ENCODE measurements at regions not wholly inside any gene's neighbourhood (a gene's known extent, or its start where the extent isn't known, plus 50 kb on each side); places are given as distances from the start of the nearest gene placed in this dataset.

- Histone ChIP-seq H3K4me3 (no peak overlapping the region), H3F3A (ENCODE audit: insufficient read depth) (no peaks in the 10 kb centered on the region), H2AFZ (no peak overlapping the region), H4K20me1 (ENCODE audit: insufficient read depth) (no peaks in the 10 kb centered on the region), H3K36me3 (ENCODE audit: low read depth) (no peaks in the 10 kb centered on the region), H3K9me3 (ENCODE audit: low read depth) (no peaks in the 10 kb centered on the region), H3K27me3 (replicated peaks; ENCODE audit: insufficient read depth) (no peaks in the 10 kb centered on the region), H3K9me2 (ENCODE audit: insufficient read depth) (no peaks in the 10 kb centered on the region), H3K9ac (no peak overlapping the region), H3K27ac (no peak overlapping the region), H3K4me1 (ENCODE audit: insufficient read depth) (no peaks in the 10 kb centered on the region), H3K4me2 (ENCODE audit: unreplicated experiment) (no peak overlapping the region), H3K79me2 (ENCODE audit: insufficient read depth) (no peaks in the 10 kb centered on the region)
- 77 to 85% methylated on average over 5 of the region's 5 CpGs for WGBS, 2 experiments (ENCODE audit: low coverage in 1 of 2, low lambda C conversion rate in 2 of 2, missing lambda C conversion rate in 2 of 2)
- no peak for DNase-seq
- TF ChIP-seq EZH2 (IDR thresholded peaks at IDR 0.05; ENCODE audit: insufficient read depth, poor library complexity, severe bottlenecking) (no peak), EZH2phosphoT487 (IDR thresholded peaks at IDR 0.05; ENCODE audit: insufficient read depth, low read depth) (no peak)
- in situ Hi-C loops (cut with MboI) = no loop called here
These were observed 259.3 kb upstream of the GATB start for GRCh38 chr4:152020073-152020472.

- in situ Hi-C loops (cut with MboI) = no loop called here
- H3K4me2 ChIP-seq (ENCODE audit: unreplicated experiment) = no peak overlapping the region
- no peak overlapping the region for H2AFZ ChIP-seq
- no peaks in the 10 kb centered on the region for H4K20me1 ChIP-seq (ENCODE audit: insufficient read depth)
- H3K79me2 ChIP-seq (ENCODE audit: insufficient read depth) = no peaks in the 10 kb centered on the region
- H3K9me2 ChIP-seq (ENCODE audit: insufficient read depth) = no peaks in the 10 kb centered on the region
- no peak overlapping the region for H3K27ac ChIP-seq
- WGBS, 2 experiments (ENCODE audit: low coverage in 1 of 2, low lambda C conversion rate in 2 of 2, missing lambda C conversion rate in 2 of 2) = 74% methylated on average over 5 of the region's 5 CpGs
- no peaks in the 10 kb centered on the region for H3K27me3 ChIP-seq (replicated peaks; ENCODE audit: insufficient read depth)
- H3K4me3 ChIP-seq = no peak overlapping the region
- no peak overlapping the region for H3K9ac ChIP-seq
- no peak for TF ChIP-seq EZH2phosphoT487 (IDR thresholded peaks at IDR 0.05; ENCODE audit: insufficient read depth, low read depth)
- H3K9me3 ChIP-seq (ENCODE audit: low read depth) = no peaks in the 10 kb centered on the region
- H3K36me3 ChIP-seq (ENCODE audit: low read depth) = no peaks in the 10 kb centered on the region
- H3K4me1 ChIP-seq (ENCODE audit: insufficient read depth) = no peaks in the 10 kb centered on the region
- DNase-seq = no peak
- H3F3A ChIP-seq (ENCODE audit: insufficient read depth) = no peaks in the 10 kb centered on the region
These were observed 255.5 kb upstream of the GATB start for GRCh38 chr4:152016303-152016620.

- H3K36me3 ChIP-seq (ENCODE audit: low read depth) = no peaks in the 10 kb centered on the region
- in situ Hi-C loops (cut with MboI) = no loop called here
- no peaks in the 10 kb centered on the region for H3K79me2 ChIP-seq (ENCODE audit: insufficient read depth)
- 80% methylated on average over 11 of the region's 11 CpGs for WGBS, 2 experiments (ENCODE audit: low coverage in 1 of 2, low lambda C conversion rate in 2 of 2, missing lambda C conversion rate in 2 of 2)
- H3F3A ChIP-seq (ENCODE audit: insufficient read depth) = no peaks in the 10 kb centered on the region
- no peak overlapping the region for H3K4me3 ChIP-seq
- H3K27me3 ChIP-seq (replicated peaks; ENCODE audit: insufficient read depth) = 0 out of 2 replicates have a peak, but pooled peaks cover 3% of the 10 kb centered on the region
- H3K9me3 ChIP-seq (ENCODE audit: low read depth) = no peaks in the 10 kb centered on the region
- no peak for DNase-seq
- TF ChIP-seq EZH2 (IDR thresholded peaks at IDR 0.05; ENCODE audit: insufficient read depth, poor library complexity, severe bottlenecking) (no peak), EZH2phosphoT487 (IDR thresholded peaks at IDR 0.05; ENCODE audit: insufficient read depth, low read depth) (no peak)
- no peaks in the 10 kb centered on the region for H3K4me1 ChIP-seq (ENCODE audit: insufficient read depth)
- H3K9ac ChIP-seq = no peak overlapping the region
- H4K20me1 ChIP-seq (ENCODE audit: insufficient read depth) = no peaks in the 10 kb centered on the region
- no peak overlapping the region for H2AFZ ChIP-seq
- H3K27ac ChIP-seq = no peak overlapping the region
- H3K4me2 ChIP-seq (ENCODE audit: unreplicated experiment) = no peak overlapping the region
- no peaks in the 10 kb centered on the region for H3K9me2 ChIP-seq (ENCODE audit: insufficient read depth)
These were observed 254.9 kb upstream of the GATB start for GRCh38 chr4:152015597-152016302.

- Histone ChIP-seq H3K79me2 (ENCODE audit: insufficient read depth) (no peaks in the 10 kb centered on the region), H4K20me1 (ENCODE audit: insufficient read depth) (no peaks in the 10 kb centered on the region), H3K9me3 (ENCODE audit: low read depth) (no peaks in the 10 kb centered on the region), H2AFZ (no peak overlapping the region), H3K36me3 (ENCODE audit: low read depth) (no peaks in the 10 kb centered on the region), H3F3A (ENCODE audit: insufficient read depth) (no peaks in the 10 kb centered on the region), H3K4me2 (ENCODE audit: unreplicated experiment) (no peak overlapping the region), H3K9me2 (ENCODE audit: insufficient read depth) (no peaks in the 10 kb centered on the region), H3K27me3 (replicated peaks; ENCODE audit: insufficient read depth) (0 out of 2 replicates have a peak, but pooled peaks cover 4% of the 10 kb centered on the region), H3K4me1 (ENCODE audit: insufficient read depth) (no peaks in the 10 kb centered on the region), H3K9ac (no peak overlapping the region), H3K27ac (no peak overlapping the region), H3K4me3 (no peak overlapping the region)
- DNase-seq = no peak
- in situ Hi-C loops (cut with MboI) = no loop called here
- 30 to 40% methylated on average over 2 to 3 of the region's 3 CpGs for WGBS, 2 experiments (ENCODE audit: low coverage in 1 of 2, low lambda C conversion rate in 2 of 2, missing lambda C conversion rate in 2 of 2)
- no peak for TF ChIP-seq EZH2 (IDR thresholded peaks at IDR 0.05; ENCODE audit: insufficient read depth, poor library complexity, severe bottlenecking)
- no peak for TF ChIP-seq EZH2phosphoT487 (IDR thresholded peaks at IDR 0.05; ENCODE audit: insufficient read depth, low read depth)
These were observed 253.5 kb upstream of the GATB start for GRCh38 chr4:152014280-152014679.

GRCh38 chr4:152011469-152011868, 250.7 kb upstream of the GATB start:
- peak; percentile 16 for DNase-seq
- Histone ChIP-seq H3K36me3 (ENCODE audit: low read depth) (no peaks in the 10 kb centered on the region), H2AFZ (no peak overlapping the region), H3K79me2 (ENCODE audit: insufficient read depth) (no peaks in the 10 kb centered on the region), H3K4me1 (ENCODE audit: insufficient read depth) (no peaks in the 10 kb centered on the region), H3K4me2 (ENCODE audit: unreplicated experiment) (no peak overlapping the region), H3K9me3 (ENCODE audit: low read depth) (no peaks in the 10 kb centered on the region), H3K27me3 (replicated peaks; ENCODE audit: insufficient read depth) (0 out of 2 replicates have a peak, but pooled peaks cover 4% of the 10 kb centered on the region), H3K9ac (no peak overlapping the region), H3K4me3 (no peak overlapping the region), H3F3A (ENCODE audit: insufficient read depth) (no peaks in the 10 kb centered on the region), H3K27ac (no peak overlapping the region), H4K20me1 (ENCODE audit: insufficient read depth) (no peaks in the 10 kb centered on the region), H3K9me2 (ENCODE audit: insufficient read depth) (no peaks in the 10 kb centered on the region)
- TF ChIP-seq EZH2 (IDR thresholded peaks at IDR 0.05; ENCODE audit: insufficient read depth, poor library complexity, severe bottlenecking) (no peak), EZH2phosphoT487 (IDR thresholded peaks at IDR 0.05; ENCODE audit: insufficient read depth, low read depth) (no peak)
- 45 to 47% methylated on average over 7 of the region's 7 CpGs for WGBS, 2 experiments (ENCODE audit: low coverage in 1 of 2, low lambda C conversion rate in 2 of 2, missing lambda C conversion rate in 2 of 2)
- in situ Hi-C loops (cut with MboI) = no loop called here

Measured in GM23248 (cell line).